ENCODE measurements at regions not wholly inside any gene's neighbourhood (a gene's known extent, or its start where the extent isn't known, plus 50 kb on each side); places are given as distances from the start of the nearest gene placed in this dataset.

DNA sequence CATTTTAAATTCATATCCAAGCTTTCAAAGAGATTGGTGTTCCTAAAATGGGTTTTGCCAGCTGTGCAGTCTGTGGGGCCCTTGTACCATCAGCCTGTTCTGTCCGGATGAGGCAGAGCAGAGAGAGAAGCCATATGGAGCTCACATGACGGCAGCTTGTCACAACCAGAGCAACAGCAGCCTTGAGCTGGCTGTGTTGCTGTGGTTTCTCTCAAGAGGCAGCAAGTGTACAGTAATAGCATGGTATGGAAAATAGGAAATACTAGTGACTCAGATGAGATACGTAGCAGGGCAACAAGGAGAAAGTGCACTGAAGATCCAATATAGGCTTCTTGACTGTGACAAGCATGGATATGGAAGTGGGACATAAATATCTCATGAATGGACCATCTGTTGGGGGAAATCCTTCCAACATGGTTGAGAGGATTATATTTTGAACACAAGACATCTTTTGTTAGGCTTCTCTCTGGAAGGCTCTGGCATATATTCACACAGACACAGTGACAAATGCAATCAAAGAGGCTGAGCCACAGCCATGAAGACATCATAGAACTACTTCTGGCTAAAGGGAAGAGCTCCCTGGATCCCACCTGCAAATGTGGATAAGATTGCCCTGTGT, 251.0 kb upstream of the TAC1 start:
- TF ChIP-seq ZNF570 (CRISPR knock-in tag; IDR thresholded peaks at IDR 0.05; ENCODE audit: borderline replicate concordance) (no peak), ELF4 (CRISPR knock-in tag; IDR thresholded peaks at IDR 0.05; ENCODE audit: borderline replicate concordance) (no peak)
- TF ChIP-seq, protein P1, sequence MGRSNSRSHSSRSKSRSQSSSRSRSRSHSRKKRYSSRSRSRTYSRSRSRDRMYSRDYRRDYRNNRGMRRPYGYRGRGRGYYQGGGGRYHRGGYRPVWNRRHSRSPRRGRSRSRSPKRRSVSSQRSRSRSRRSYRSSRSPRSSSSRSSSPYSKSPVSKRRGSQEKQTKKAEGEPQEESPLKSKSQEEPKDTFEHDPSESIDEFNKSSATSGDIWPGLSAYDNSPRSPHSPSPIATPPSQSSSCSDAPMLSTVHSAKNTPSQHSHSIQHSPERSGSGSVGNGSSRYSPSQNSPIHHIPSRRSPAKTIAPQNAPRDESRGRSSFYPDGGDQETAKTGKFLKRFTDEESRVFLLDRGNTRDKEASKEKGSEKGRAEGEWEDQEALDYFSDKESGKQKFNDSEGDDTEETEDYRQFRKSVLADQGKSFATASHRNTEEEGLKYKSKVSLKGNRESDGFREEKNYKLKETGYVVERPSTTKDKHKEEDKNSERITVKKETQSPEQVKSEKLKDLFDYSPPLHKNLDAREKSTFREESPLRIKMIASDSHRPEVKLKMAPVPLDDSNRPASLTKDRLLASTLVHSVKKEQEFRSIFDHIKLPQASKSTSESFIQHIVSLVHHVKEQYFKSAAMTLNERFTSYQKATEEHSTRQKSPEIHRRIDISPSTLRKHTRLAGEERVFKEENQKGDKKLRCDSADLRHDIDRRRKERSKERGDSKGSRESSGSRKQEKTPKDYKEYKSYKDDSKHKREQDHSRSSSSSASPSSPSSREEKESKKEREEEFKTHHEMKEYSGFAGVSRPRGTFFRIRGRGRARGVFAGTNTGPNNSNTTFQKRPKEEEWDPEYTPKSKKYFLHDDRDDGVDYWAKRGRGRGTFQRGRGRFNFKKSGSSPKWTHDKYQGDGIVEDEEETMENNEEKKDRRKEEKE (IDR thresholded peaks at IDR 0.05): no peak

All from HepG2 (cell line).